Stimulated activated CD4-positive, alpha-beta T cell treated with anti-CD3 and anti-CD28 coated beads, Interleukin-1b, Interleukin-23, amount 100 ng/mL, for 48 hours (primary cell): ENCODE measurements at regions not wholly inside any gene's neighbourhood (a gene's known extent, or its start where the extent isn't known, plus 50 kb on each side); places are given as distances from the start of the nearest gene placed in this dataset.
A peak's percentile ranks its signal among the peaks of the same experiment; 100 is the strongest.
"Not testable (repeated sequence)": the region's sequence is repeated elsewhere in the genome, so short reads cannot be mapped to it uniquely, and the experiment has no call there.

ENCODE experiments used
- DNase-seq: peaks from one replicate; pipeline ENCODE4 v3.0.0-alpha.2; 2020

GRCh38 chr14:22491683-22492621 lies 97.1 kb downstream of the DAD1 start:
- DNase-seq = peak; percentile 50

- DNase-seq = not testable (repeated sequence)
These were observed 98.0 kb downstream of the DAD1 start for GRCh38 chr14:22491053-22491452.

- no peak for DNase-seq
These were observed 98.8 kb downstream of the DAD1 start for GRCh38 chr14:22489957-22490950.

- DNase-seq = no peak
These were observed 99.8 kb downstream of the DAD1 start for GRCh38 chr14:22489244-22489545.

- peak; percentile 29 for DNase-seq
These were observed 100.3 kb downstream of the DAD1 start for GRCh38 chr14:22488522-22489243.

- no peak for DNase-seq
These were observed 101.1 kb downstream of the DAD1 start for GRCh38 chr14:22487941-22488340.

- DNase-seq = no peak
These were observed 101.6 kb downstream of the DAD1 start for GRCh38 chr14:22487401-22487800.

- no peak for DNase-seq
These were observed 102.3 kb downstream of the DAD1 start for GRCh38 chr14:22486675-22487074.

- no peak for DNase-seq
These were observed 103.4 kb downstream of the DAD1 start for GRCh38 chr14:22485649-22486048.

GRCh38 chr14:22485178-22485577 lies 103.8 kb downstream of the DAD1 start:
- DNase-seq = no peak

GRCh38 chr14:22484632-22485031 lies 104.4 kb downstream of the DAD1 start:
- DNase-seq = no peak

GRCh38 chr14:22483863-22484593 lies 105.0 kb downstream of the DAD1 start:
- no peak for DNase-seq

- DNase-seq = no peak
These were observed 106.1 kb downstream of the DAD1 start for GRCh38 chr14:22482782-22483553.

GRCh38 chr14:22482085-22482694 lies 106.8 kb downstream of the DAD1 start:
- no peak for DNase-seq

- no peak for DNase-seq
These were observed 107.5 kb downstream of the DAD1 start for GRCh38 chr14:22481546-22481945.

- DNase-seq = no peak
These were observed 109.1 kb downstream of the DAD1 start for GRCh38 chr14:22479776-22480464.

GRCh38 chr14:22479132-22479531 lies 109.9 kb downstream of the DAD1 start:
- no peak for DNase-seq

- DNase-seq = no peak
These were observed 110.4 kb downstream of the DAD1 start for GRCh38 chr14:22478670-22479069.

GRCh38 chr14:22478247-22478646 lies 110.8 kb downstream of the DAD1 start:
- no peak for DNase-seq

GRCh38 chr14:22477569-22478194 lies 111.3 kb downstream of the DAD1 start:
- DNase-seq = no peak
